ENCODE measurements at regions not wholly inside any gene's neighbourhood (a gene's known extent, or its start where the extent isn't known, plus 50 kb on each side); places are given as distances from the start of the nearest gene placed in this dataset.

GRCh38 chr2:225156853-225157451 lies 114.7 kb upstream of the DOCK10 start:
- no peak overlapping the region for H3K4me3 Mint-ChIP-seq (ENCODE audit: low read depth)
- no peaks in the 10 kb centered on the region for H3K36me3 Mint-ChIP-seq (ENCODE audit: insufficient read depth)

GRCh38 chr2:225140723-225141122 lies 98.5 kb upstream of the DOCK10 start:
- H3K36me3 Mint-ChIP-seq (ENCODE audit: insufficient read depth): no peaks in the 10 kb centered on the region
- H3K9me3 Mint-ChIP-seq (ENCODE audit: low read depth): peaks cover 8% of the 10 kb centered on the region
- no peaks in the 10 kb centered on the region for H3K4me1 Mint-ChIP-seq (ENCODE audit: low read depth)
- no peak overlapping the region for H3K27ac Mint-ChIP-seq
- no peaks in the 10 kb centered on the region for H3K27me3 Mint-ChIP-seq
- DNase-seq (ENCODE audit: low spot score, unreplicated experiment): no peak
- TF ChIP-seq CTCF (IDR thresholded peaks at IDR 0.05; ENCODE audit: unreplicated experiment): no peak
- no peak overlapping the region for H3K4me3 Mint-ChIP-seq (ENCODE audit: low read depth)

More at GRCh38 chr2:225156853-225157451, 114.7 kb upstream of the DOCK10 start:
- TF ChIP-seq CTCF (IDR thresholded peaks at IDR 0.05; ENCODE audit: unreplicated experiment): no peak
- Mint-ChIP-seq H3K9me3 (ENCODE audit: low read depth) (peaks cover 14% of the 10 kb centered on the region), H3K27me3 (no peaks in the 10 kb centered on the region), H3K4me1 (ENCODE audit: low read depth) (peaks cover 3% of the 10 kb centered on the region), H3K27ac (no peak overlapping the region)
- DNase-seq (ENCODE audit: low spot score, unreplicated experiment): no peak

- no peaks in the 10 kb centered on the region for H3K4me1 Mint-ChIP-seq (ENCODE audit: low read depth)
Measured at GRCh38 chr2:225137971-225138370, 95.7 kb upstream of the DOCK10 start.

GRCh38 chr2:225136552-225136951 lies 94.3 kb upstream of the DOCK10 start:
- Mint-ChIP-seq H3K4me3 (ENCODE audit: low read depth) (no peak overlapping the region), H3K27ac (no peak overlapping the region), H3K27me3 (no peaks in the 10 kb centered on the region), H3K9me3 (ENCODE audit: low read depth) (peaks cover 3% of the 10 kb centered on the region), H3K36me3 (ENCODE audit: insufficient read depth) (no peaks in the 10 kb centered on the region), H3K4me1 (ENCODE audit: low read depth) (no peaks in the 10 kb centered on the region)
- no peak for DNase-seq (ENCODE audit: low spot score, unreplicated experiment)
- TF ChIP-seq CTCF (IDR thresholded peaks at IDR 0.05; ENCODE audit: unreplicated experiment): no peak

More at GRCh38 chr2:225137971-225138370, 95.7 kb upstream of the DOCK10 start:
- H3K36me3 Mint-ChIP-seq (ENCODE audit: insufficient read depth): no peaks in the 10 kb centered on the region
- DNase-seq (ENCODE audit: low spot score, unreplicated experiment): no peak
- no peaks in the 10 kb centered on the region for H3K27me3 Mint-ChIP-seq
- TF ChIP-seq CTCF (IDR thresholded peaks at IDR 0.05; ENCODE audit: unreplicated experiment): no peak
- no peak overlapping the region for H3K4me3 Mint-ChIP-seq (ENCODE audit: low read depth)
- peaks cover 3% of the 10 kb centered on the region for H3K9me3 Mint-ChIP-seq (ENCODE audit: low read depth)
- no peak overlapping the region for H3K27ac Mint-ChIP-seq

GRCh38 chr2:225131898-225132297 lies 89.6 kb upstream of the DOCK10 start:
- no peaks in the 10 kb centered on the region for H3K4me1 Mint-ChIP-seq (ENCODE audit: low read depth)
- no peak overlapping the region for H3K4me3 Mint-ChIP-seq (ENCODE audit: low read depth)
- peaks cover 14% of the 10 kb centered on the region for H3K9me3 Mint-ChIP-seq (ENCODE audit: low read depth)
- no peaks in the 10 kb centered on the region for H3K36me3 Mint-ChIP-seq (ENCODE audit: insufficient read depth)
- DNase-seq (ENCODE audit: low spot score, unreplicated experiment): no peak
- TF ChIP-seq CTCF (IDR thresholded peaks at IDR 0.05; ENCODE audit: unreplicated experiment): no peak
- H3K27me3 Mint-ChIP-seq: no peaks in the 10 kb centered on the region
- H3K27ac Mint-ChIP-seq: no peak overlapping the region
